NCI-H2227 treated with DMSO at 0.1 percent for 48 hours (cell line): ENCODE measurements at regions not wholly inside any gene's neighbourhood (a gene's known extent, or its start where the extent isn't known, plus 50 kb on each side); places are given as distances from the start of the nearest gene placed in this dataset.
"Not testable (repeated sequence)": the region's sequence is repeated elsewhere in the genome, so short reads cannot be mapped to it uniquely, and the experiment has no call there.

Experiments used
- DNase-seq: peaks from one replicate; lab custom pipeline; 2025; lab: John Stamatoyannopoulos, UW

GRCh38 chr16:51851111-51851510 is 695.8 kb downstream of the TOX3 start:
- no peak for DNase-seq

GRCh38 chr16:51849715-51850114 is 697.2 kb downstream of the TOX3 start:
- no peak for DNase-seq

GRCh38 chr16:51845586-51846305 is 694.7 kb upstream of the SALL1 start:
- DNase-seq: peak; percentile 18

DNA sequence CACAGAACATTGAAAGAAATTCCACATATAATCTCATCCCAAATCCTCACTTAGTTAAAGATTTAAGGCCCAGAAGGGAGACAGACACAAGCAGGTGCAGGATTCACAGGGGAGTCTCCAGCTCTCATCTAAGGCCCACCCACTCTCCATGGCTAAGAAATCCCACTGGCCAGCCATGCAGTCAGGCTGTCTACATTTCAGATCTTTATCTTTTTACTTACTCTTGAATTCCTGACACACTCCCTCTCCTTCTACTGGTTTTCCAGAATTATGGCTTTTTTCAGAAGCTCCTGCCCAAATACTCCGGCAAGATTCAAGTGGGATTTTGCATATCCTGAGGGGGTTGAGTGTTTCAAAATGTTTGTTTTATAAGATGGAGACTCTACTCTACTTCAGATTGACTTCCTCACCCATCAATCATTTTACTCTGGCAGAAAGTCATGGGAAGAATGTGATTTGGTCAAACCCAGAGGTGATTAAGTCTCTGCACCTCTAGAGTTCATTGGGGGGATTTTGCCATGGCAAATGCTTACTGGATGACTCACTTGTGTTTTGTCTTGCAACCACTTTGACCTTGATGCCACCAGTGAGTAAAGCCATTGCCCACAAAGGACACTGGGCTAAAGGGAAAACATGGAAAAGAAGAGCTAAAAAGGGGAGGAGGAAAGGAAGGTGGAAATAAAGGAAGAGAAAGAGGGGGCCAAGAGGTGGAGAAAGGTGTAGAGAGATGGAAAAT is 688.8 kb upstream of the SALL1 start:
- DNase-seq: no peak

DNA sequence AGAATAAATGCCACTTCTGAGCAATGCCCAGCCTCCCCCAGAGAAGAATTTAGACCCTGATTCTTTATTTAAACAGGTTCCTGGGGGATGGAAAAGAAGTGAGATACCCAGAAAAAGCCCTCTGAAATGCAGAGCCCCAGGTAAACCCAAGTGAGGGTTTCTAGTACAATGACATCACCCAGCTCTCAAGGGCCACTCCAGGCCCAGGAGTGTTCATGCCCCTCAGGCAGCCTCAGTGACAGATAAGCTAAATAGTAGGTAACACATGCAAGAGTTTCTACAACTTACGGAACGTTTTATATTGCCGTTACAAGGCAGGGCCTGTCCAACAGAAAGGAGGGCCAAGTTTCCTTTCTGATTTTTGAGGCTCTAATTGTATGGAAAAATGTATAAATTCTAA is 683.7 kb upstream of the SALL1 start:
- no peak for DNase-seq

DNA sequence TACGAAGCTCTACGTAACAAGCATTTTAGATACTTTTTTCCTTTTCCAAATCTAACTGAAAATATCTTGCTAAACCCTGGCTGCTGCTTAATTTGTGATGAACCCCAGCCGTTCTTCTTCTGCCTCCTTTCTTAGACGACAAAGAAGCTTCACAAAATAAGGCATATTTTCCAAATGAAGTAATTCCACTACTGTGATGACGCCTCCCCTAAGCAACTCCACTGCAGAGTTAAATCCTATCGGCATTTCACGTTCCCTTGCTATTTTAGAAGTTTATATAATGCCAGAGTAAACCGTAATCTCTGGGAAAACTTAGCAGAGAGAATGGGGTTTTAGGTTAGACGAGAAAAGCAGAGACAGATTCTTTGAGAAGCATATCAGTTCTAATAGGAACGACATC is 683.1 kb upstream of the SALL1 start:
- DNase-seq: no peak

DNA sequence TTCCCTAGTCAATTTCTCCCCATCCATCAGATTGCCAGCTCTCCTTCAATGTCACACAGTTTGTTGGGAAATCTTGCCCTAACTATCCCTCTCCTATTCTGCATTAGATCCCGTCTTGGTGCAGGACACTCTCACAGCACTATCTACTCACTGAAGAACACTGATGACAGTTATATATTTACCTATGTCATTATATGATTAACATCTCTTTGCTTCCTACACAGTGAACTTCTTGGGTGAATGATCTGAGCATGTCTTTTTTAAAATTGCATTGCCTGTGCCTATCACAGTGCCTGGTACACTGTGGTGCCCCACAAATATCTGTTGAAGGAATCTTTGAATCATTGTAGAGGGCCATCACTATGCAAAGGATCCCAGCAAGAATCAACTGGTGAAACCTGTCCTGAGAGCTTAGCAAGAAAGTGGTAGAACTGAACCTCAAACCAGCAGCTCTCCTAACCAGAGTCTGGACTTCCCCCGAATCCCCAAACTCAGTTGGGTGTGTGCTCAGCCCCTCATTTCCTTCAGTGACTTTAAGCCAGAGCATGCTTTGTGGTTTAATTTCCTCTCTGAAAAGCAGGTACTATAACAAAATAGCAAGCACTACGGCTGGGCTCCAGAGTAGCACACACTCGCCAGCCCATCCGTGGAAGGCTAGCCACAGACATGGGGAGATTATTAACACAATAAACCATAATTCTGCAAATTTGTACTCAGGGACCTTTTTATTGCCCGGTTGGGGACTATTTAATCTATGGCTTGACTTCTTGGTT is 680.7 kb upstream of the SALL1 start:
- DNase-seq: no peak

GRCh38 chr16:51831034-51831433 is 680.0 kb upstream of the SALL1 start:
- not testable (repeated sequence) for DNase-seq

DNA sequence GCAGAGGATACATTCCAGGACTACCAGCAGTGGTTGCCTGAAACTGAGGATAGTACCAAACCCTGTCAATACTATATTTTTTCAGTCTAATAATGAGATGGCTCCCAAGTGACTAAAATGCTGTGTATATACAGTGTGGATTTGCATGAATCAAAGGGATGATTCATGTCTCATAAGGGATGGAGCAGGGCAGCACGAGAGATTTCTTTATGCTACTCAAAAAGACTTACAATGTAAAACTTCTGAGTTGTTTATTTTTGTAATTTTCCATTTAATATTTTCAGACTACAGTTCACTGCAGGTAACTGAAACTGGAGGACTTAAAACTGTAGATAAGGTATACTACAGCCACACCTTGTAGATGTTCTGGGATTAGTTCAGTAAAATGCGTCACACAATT is 674.7 kb upstream of the SALL1 start:
- no peak for DNase-seq

- DNase-seq: no peak
Measured at GRCh38 chr16:51822471-51822870, 671.4 kb upstream of the SALL1 start.

DNA sequence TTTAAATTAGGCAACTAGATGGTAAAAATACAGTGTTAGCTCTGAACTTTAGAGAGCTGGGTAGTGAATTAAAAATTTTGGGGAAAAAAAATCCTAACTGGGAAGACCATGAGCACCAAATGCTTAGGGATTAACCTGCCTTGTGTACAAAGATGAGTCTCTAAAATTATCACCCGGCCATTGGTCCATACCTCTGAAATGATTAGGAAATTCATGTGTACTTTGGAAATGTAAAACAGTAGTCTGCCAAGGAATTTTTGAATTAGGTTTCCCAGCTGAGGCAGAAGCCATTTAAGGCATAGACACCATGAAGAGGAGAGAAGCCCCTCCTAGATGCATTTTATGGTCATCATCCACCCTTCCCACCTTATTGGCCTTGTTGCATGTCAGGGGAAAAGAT is 670.5 kb upstream of the SALL1 start:
- no peak for DNase-seq

- DNase-seq: no peak
Measured at GRCh38 chr16:51820176-51820575, 669.1 kb upstream of the SALL1 start.

DNA sequence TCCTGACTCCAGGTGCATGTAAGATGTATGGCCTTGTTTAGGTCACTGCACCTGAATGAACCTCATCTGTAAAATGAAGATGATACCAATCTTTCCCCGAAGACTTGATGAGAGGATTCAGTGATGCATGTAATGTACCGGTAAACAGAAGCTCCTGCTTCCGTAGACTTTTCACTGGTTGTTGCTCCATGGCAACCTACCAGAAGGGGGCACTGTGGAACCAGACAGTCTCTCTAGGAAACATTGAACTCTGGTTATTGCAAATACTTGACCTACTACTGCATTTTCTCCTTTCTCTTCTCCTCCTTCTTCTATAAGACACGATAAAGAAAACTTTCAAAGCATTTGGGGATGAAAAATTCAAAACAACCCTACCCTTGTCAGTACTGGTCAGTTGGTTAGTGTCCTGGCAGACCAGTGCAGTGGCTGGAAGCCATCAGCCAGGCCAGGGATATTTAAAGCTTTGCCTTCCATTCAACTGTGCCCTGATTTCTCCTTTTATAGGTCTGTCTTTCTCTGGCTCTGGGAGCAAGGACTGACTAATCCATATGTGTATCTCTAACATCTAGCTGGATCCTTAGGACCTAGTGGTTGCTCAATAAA is 667.4 kb upstream of the SALL1 start:
- DNase-seq: peak; percentile 3

DNA sequence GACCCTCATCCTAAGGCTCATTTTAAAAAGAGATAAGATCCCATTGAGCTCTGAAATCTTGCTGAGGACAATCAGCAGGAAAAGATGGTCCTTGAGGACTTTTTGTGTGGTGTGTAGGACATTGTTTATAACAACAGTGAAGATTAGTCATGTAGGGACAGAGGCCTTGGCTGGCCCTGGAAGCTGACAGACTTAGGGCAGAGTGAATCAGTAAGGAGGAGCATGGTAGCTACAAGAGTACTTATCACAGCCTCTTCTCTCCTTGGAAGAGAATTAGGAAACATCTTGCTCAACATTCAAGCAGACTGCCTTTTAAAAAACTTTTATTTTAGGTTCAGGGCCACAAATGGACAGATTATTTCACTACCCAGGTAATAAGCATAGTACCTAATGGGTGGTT is 665.9 kb upstream of the SALL1 start:
- no peak for DNase-seq

GRCh38 chr16:51815523-51815922 is 664.5 kb upstream of the SALL1 start:
- no peak for DNase-seq

GRCh38 chr16:51814617-51815016 is 663.5 kb upstream of the SALL1 start:
- no peak for DNase-seq

DNA sequence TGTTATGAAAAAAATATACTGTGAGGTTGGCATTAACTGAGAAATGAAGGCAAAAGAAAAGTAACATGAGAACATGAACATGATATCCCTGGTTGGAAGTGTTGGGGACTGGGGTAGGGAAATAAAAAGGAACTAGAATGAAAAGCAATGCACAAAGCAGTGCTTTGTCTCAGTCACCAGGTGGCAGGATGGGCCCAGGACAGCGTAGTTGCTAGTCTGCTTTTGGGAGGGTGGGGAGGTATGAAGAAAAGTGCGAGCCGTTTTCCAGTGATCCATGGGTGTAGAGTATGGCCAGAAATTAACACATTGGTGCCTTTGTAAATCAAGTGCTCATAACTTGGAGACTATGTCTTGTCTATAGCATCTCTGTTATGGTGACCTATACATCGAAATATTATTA is 662.5 kb upstream of the SALL1 start:
- no peak for DNase-seq

- no peak for DNase-seq
Measured at GRCh38 chr16:51812945-51813344, 661.9 kb upstream of the SALL1 start.

DNA sequence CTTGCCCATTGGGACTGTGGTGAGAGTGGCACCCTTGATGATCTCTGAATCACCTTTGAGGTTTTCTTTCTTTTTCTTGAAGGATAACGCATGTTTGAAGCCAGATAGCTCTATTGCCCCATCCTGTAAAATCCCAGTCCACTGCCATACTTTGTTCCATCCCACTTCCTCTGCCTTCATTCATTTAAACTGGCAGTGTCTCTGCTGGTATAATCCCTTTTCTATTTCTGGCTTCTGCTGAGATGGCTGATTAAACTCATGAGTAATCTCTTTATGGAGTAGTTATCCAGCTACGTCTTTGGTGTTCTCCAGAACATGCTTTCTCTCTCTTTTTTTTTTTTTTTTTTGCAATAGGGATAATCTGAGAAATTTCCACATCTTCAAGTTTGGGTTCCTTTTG is 656.5 kb upstream of the SALL1 start:
- no peak for DNase-seq

GRCh38 chr16:51801635-51802034 is 650.6 kb upstream of the SALL1 start:
- DNase-seq: no peak

- DNase-seq: no peak
Measured at GRCh38 chr16:51797669-51798259, 646.7 kb upstream of the SALL1 start.

DNA sequence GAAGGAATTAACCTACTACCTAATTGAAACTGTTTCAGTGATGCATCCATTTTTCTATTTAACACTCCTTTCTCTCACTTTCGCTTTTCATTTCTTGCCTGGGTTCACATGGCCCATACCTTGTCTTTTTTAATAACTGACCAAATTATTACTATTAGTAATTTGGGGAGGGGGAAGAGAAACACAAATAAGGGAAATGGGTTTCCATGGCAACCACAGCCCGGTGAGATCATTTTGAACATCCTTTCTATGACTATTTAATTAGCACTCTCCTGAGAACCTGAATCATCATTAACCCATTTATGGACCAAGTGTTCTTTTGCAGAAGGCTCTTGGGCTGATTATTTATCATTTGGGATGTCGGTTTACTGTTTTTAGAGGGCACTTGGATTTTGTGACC is 628.2 kb upstream of the SALL1 start:
- no peak for DNase-seq
